Calu3 (cell line): ENCODE measurements at regions not wholly inside any gene's neighbourhood (a gene's known extent, or its start where the extent isn't known, plus 50 kb on each side); places are given as distances from the start of the nearest gene placed in this dataset.

Experiments used
- BruUV-seq: library from RNA; stranded (reverse); fragments of 400-500 nt; replicated peaks from 2 replicates; lab custom pipeline; 2021; lab: Mats Ljungman, UMichigan
- CTCF ChIA-PET: fragments of 300-600 bp; sonication (Branson Sonifier 250); formaldehyde crosslinking; loops from one replicate; lab custom pipeline; 2022; ENCODE audit warnings: antibody characterized with exemption; lab: Charles Lee
- DNase-seq: peaks from one replicate; pipeline ENCODE4 v3.0.0; 2022
- H3K27ac Mint-ChIP-seq: one replicate; pipeline ENCODE4 v1.8.0; 2022; ENCODE audit warnings: mixed read lengths; ENCODE audit not compliant: unreplicated experiment
- H3K27me3 Mint-ChIP-seq: one replicate; pipeline ENCODE4 v1.8.0; 2022; ENCODE audit warnings: mixed read lengths; ENCODE audit not compliant: unreplicated experiment
- H3K36me3 Mint-ChIP-seq: one replicate; pipeline ENCODE4 v1.8.0; 2022; ENCODE audit warnings: mild to moderate bottlenecking, moderate library complexity, mixed read lengths; ENCODE audit not compliant: insufficient read depth, unreplicated experiment
- H3K4me1 Mint-ChIP-seq: one replicate; pipeline ENCODE4 v1.8.0; 2022; ENCODE audit warnings: mild to moderate bottlenecking, low read depth, mixed read lengths; ENCODE audit not compliant: unreplicated experiment
- H3K4me3 Mint-ChIP-seq: one replicate; pipeline ENCODE4 v1.8.0; 2022; ENCODE audit warnings: mild to moderate bottlenecking, low read depth, moderate library complexity, mixed read lengths; ENCODE audit not compliant: unreplicated experiment
- H3K9me3 Mint-ChIP-seq: one replicate; pipeline ENCODE4 v1.8.0; 2022; ENCODE audit warnings: low read depth, mixed read lengths; ENCODE audit not compliant: unreplicated experiment
- intact Hi-C: fragments of 100-400 bp; cut with micrococcal nuclease; formaldehyde crosslinking; loops from one replicate; pipeline ENCODE4 v1.10.0; 2022; ENCODE audit not compliant: unreplicated experiment
- TF ChIP-seq, protein P1 (sequence below): fragments of 200-600 bp; IDR thresholded peaks from one replicate; pipeline ENCODE4 v1.8.0; 2022; ENCODE audit warnings: antibody characterized with exemption; ENCODE audit not compliant: unreplicated experiment

DNA sequence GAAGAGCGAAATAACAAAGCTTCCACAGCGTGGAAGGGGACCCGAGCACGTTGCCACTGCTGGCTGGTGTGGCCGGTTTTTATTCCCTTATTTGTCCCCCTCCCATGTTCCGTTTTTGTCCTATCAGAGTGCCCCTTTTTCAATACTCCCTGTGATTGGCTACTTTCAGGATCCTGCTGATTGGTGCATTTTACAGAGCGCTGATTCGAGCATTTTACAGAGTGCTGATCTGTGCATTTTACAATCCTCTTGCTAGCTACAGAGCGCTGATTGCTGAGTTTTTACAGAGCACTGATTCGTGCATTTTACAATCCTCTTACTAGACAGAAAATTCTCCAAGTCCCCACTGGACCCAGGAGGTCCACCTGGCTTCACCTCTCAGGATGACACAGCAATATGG lies 250.9 kb upstream of the EPHA5 start:
- Mint-ChIP-seq H3K9me3 (peaks cover under 1% of the 10 kb centered on the region), H3K27ac (no peak overlapping the region), H3K27me3 (no peaks in the 10 kb centered on the region), H3K4me1 (no peaks in the 10 kb centered on the region), H3K36me3 (no peaks in the 10 kb centered on the region), H3K4me3 (no peak overlapping the region)
- intact Hi-C loops: no loop called here
- no peak for DNase-seq
- CTCF ChIA-PET: no interaction called here
- TF ChIP-seq, protein P1, sequence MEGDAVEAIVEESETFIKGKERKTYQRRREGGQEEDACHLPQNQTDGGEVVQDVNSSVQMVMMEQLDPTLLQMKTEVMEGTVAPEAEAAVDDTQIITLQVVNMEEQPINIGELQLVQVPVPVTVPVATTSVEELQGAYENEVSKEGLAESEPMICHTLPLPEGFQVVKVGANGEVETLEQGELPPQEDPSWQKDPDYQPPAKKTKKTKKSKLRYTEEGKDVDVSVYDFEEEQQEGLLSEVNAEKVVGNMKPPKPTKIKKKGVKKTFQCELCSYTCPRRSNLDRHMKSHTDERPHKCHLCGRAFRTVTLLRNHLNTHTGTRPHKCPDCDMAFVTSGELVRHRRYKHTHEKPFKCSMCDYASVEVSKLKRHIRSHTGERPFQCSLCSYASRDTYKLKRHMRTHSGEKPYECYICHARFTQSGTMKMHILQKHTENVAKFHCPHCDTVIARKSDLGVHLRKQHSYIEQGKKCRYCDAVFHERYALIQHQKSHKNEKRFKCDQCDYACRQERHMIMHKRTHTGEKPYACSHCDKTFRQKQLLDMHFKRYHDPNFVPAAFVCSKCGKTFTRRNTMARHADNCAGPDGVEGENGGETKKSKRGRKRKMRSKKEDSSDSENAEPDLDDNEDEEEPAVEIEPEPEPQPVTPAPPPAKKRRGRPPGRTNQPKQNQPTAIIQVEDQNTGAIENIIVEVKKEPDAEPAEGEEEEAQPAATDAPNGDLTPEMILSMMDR: no peak
- no TSS peak for BruUV-seq

DNA sequence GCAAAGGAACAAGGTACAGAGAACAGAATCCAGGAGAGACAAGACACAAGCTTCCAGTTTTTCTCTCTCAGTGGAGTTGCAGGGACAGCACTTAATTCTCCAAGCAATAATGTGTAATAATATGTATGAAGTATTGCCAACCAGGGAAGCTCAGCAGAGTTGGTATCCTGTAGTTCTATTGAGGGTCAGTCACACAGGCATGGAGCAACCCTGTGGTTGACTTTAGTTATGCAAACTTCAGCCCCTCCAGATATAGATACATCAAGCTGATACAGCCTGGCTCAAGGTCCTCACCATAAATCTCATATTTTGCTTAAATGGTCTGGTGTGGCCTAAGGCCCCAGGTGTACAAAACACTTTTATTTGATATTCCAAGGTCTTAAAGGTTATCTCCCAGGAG lies 248.6 kb upstream of the EPHA5 start:
- Mint-ChIP-seq H3K27ac (no peak overlapping the region), H3K36me3 (no peaks in the 10 kb centered on the region), H3K4me1 (no peaks in the 10 kb centered on the region), H3K4me3 (no peak overlapping the region), H3K27me3 (no peaks in the 10 kb centered on the region), H3K9me3 (no peaks in the 10 kb centered on the region)
- CTCF ChIA-PET: no interaction called here
- TF ChIP-seq, protein P1: no peak
- intact Hi-C loops: no loop called here
- no TSS peak for BruUV-seq
- no peak for DNase-seq

DNA sequence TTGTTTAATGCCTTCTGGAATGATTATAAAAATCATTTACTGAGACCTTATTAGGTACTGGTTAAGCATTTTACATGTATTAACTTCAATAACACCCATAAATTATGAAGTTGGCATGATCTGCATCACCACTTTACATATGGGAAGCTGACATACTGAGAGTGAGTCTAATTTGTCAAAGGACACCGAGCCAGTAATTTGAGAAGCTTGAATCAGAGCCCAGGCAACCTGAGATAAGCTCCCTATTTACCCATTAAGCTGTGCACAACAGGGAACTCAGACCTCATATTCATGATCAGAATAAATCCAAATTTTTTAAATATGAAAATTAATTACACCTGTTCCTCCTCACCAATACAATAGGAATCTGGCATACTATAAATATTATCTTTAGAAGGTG lies 247.9 kb upstream of the EPHA5 start:
- CTCF ChIA-PET: no interaction called here
- TF ChIP-seq, protein P1: no peak
- H3K9me3 Mint-ChIP-seq: no peaks in the 10 kb centered on the region
- DNase-seq: no peak
- H3K4me3 Mint-ChIP-seq: no peak overlapping the region
- no TSS peak for BruUV-seq
- H3K27ac Mint-ChIP-seq: no peak overlapping the region
- no peaks in the 10 kb centered on the region for H3K4me1 Mint-ChIP-seq
- H3K27me3 Mint-ChIP-seq: no peaks in the 10 kb centered on the region
- no peaks in the 10 kb centered on the region for H3K36me3 Mint-ChIP-seq
- intact Hi-C loops: no loop called here

DNA sequence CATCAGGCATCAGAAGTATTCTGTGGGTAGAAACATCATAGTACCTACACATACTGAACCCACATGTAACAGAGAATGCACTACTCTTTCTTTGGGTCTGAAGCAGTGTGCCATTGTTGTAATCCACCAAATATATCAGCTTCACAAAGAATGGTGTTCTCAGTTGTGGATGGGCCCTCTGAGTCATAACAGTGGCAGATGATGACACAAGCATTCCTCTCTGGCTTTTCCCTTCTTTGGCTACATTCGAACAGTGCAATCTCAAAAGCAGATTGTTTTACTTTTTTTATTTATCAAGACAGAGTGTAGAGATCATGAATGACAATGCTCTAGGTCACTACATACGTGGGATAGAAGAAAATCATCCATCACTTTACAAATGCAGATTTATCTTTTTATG lies 247.2 kb upstream of the EPHA5 start:
- BruUV-seq: no TSS peak
- H3K4me3 Mint-ChIP-seq: no peak overlapping the region
- DNase-seq: no peak
- no peak overlapping the region for H3K27ac Mint-ChIP-seq
- TF ChIP-seq, protein P1: no peak
- intact Hi-C loops: no loop called here
- H3K9me3 Mint-ChIP-seq: peaks cover under 1% of the 10 kb centered on the region
- no peaks in the 10 kb centered on the region for H3K36me3 Mint-ChIP-seq
- H3K27me3 Mint-ChIP-seq: no peaks in the 10 kb centered on the region
- CTCF ChIA-PET: no interaction called here
- no peaks in the 10 kb centered on the region for H3K4me1 Mint-ChIP-seq
